Hindlimb muscle (tissue), 1 donor: ENCODE measurements at regions not wholly inside any gene's neighbourhood (a gene's known extent, or its start where the extent isn't known, plus 50 kb on each side); places are given as distances from the start of the nearest gene placed in this dataset.
A peak's percentile ranks its signal among the peaks of the same experiment; 100 is the strongest.

Source experiments
- DNase-seq: peaks from one replicate; pipeline ENCODE4 v3.0.0-alpha.2; 2013

DNA sequence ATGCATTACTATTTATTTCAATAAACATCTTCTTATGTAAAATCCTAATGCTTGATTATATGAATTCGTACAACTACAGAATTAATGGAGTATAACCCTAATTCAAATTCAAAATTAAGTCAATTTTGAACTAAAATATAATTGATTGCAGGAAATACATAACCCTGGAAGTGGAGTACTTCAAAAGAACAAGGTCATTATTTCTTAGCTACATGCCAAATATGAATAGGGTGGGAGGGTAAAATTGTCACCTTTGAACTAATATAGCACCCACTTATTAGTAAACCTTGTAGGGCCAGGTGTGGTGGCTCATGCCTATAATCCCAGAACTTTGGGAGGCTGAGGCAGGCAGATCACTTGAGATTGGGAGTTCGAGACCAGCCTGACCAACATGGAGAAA is 895.4 kb upstream of the ACVR2A start:
- DNase-seq, result no peak

DNA sequence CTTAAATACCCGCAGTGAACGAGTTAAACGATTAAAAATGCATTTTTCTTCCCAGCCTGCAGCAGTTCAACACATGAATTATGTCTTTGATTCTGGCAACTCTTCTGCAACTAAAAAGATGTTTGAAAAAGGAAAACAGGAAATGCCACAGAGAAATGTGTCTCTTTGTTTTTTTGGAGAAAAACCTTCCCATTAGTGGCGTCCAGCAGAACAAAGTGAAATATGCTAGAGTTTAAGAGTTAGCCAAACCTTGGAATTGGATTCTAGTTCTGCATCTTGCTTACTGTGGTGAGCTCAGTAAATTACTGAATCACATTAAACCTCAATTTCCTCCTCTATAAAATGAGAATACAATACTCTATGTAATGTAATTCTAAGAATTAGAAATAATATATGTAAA is 900.2 kb upstream of the ACVR2A start:
- no peak for DNase-seq

GRCh38 chr2:146939991-146940685 is 904.7 kb upstream of the ACVR2A start:
- DNase-seq, result peak; percentile 4

GRCh38 chr2:146934921-146935320 is 909.9 kb upstream of the ACVR2A start:
- DNase-seq, result no peak

- DNase-seq, result no peak
These were observed 913.7 kb upstream of the ACVR2A start for GRCh38 chr2:146931109-146931508.

DNA sequence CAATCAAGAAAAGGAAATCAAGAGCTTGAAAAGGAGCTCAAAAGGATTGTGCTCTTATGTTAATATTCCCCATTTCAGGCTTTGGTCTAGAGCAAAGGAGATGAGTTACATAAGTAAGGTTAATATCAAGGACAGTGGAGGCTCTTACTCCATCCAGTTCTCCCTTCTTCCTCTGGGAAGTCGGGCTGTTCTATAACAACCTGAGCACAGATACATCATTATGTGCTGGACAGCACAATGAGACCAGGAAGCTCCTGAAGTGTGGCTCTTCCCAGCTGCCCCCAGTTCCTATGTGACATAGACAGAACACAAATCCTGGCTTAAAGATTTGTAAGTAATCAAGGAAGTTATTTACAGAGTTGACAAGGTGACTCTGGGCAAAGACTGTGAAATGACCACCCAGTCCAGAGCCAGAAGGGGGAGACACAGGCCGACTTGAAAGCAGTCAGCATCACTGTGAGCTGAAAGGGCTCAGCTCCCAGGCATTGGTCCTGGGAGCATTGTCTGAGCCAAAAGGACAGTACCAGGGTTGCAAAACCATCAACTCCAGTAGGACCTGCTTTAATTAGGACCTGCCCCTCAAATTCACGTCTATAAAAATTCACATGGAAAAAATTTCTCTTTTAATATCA is 917.6 kb upstream of the ACVR2A start:
- DNase-seq, result peak; percentile 40

DNA sequence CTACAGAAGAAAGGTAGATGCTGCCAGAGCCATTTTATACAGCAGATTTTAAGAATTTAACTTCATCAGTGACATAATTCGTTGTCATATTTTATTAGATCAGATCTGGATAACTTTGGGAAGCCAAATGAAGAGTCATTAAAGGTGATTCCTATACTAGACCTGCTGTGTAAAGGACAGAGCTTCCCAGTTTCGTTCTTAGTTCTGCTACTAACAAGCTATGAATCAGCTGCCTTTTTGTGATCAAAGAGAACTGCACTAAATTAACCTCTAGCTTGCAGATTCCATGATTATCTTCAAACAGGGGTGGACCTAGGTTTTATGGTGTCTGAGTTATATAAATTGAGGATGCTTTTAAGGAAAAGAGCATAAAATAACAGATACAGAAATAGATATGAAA is 926.5 kb upstream of the ACVR2A start:
- DNase-seq, result no peak

- no peak for DNase-seq
These were observed 927.3 kb upstream of the ACVR2A start for GRCh38 chr2:146917431-146918042.

GRCh38 chr2:146916914-146917313 is 927.9 kb upstream of the ACVR2A start:
- DNase-seq, result no peak

GRCh38 chr2:146913476-146913875 is 931.4 kb upstream of the ACVR2A start:
- no peak for DNase-seq

DNA sequence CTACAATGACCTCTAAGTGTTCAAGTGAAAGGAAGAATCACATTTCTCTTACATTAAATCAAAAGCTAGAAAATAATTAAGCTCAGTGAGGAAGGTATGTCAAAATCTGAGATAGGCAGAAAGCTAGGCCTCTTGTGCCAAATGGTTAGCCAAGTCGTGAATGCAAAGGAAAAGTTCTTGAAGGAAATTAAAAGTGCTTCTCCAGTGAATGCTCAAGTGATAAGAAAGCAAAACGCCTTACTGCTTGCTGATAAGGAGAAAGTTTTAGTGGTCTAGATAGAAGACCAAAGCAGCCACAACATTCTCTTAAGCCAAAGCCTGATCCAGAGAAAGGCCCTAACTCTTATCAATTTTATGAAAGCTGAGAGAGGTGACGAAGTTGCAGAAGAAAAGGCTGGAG is 932.3 kb upstream of the ACVR2A start:
- DNase-seq, result no peak

DNA sequence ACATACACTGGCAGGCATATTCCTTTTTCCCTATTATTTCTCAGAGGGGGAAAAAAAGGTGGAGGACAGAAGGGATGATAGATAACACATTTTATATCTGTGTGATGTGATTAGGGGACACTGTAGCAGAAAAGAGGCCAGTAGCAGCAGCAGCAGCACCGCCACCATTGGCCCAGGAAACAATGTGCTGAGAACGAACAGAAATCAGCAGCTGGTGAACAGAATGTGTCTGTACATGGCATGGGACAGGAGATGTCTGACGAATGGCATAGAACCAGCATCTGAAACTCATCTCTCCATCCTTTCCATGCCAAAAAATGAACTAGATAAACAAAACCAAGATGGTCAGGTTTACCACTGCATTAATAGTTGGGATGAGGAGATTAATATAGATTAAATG is 936.1 kb upstream of the ACVR2A start:
- DNase-seq, result no peak

DNA sequence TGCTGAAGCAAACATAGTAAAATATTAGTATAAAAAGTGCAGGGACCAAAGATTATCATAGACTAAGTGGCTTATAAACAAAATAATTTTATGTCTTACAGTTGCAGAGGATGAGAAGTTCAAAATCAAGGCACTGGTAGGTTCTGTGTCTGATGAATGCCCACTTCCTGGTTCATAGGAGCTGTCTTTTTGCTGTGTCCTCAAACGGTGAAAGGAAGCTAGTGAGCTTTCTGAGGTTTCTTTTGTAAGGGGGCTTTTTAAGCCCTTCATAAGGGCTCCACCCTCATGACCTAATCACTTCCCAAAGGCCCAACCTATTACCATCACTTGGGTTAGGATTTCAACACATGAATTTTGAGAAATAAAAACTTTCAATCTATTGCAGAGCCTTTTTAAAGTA is 946.7 kb upstream of the ACVR2A start:
- no peak for DNase-seq

DNA sequence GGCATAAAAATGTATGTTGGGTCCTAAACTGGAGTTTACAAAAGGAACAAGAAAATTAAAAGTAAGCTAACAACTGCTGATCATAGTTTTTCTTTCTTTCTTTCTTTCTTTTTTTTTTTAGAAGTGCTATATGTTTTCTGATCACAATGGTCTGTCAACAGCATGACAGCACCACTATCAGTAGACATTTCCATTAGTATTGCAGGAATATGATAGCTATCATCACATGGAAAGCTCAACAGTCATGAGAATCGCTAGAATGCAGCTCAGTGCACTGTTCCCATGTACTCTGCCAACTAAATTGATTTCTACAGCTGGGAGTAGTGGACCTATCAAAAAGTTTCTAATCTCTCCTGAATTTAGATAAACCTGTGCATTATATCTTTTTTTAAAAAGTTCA is 950.3 kb upstream of the ACVR2A start:
- no peak for DNase-seq

DNA sequence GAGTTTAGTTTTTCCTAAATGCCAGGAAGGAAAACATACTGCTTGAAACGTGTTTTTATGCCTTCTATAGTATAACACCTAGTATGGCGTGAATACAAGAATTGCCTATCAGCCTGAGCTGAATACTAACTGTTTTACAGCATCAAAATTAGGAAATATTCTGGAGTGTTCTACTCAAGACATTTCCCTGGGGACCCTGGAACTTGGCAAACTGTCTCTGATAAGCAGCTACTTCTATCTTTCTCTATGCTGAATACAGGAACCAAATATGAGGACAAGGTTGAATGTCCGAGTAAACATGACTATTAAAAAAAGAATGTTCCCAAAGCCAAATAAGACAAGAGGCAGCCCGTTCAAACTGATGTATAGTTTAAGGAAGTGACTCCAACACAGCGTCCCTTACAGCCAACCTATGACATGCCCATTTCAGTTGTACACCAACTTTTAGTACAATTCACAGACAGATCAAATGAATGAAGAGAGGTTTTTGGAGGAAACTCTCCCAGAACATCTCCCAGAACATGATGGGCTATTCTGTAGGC is 951.3 kb upstream of the ACVR2A start:
- DNase-seq, result peak; percentile 2

GRCh38 chr2:146890491-146890890 is 954.3 kb upstream of the ACVR2A start:
- no peak for DNase-seq

- no peak for DNase-seq
These were observed 964.9 kb upstream of the ACVR2A start for GRCh38 chr2:146879882-146880281.

DNA sequence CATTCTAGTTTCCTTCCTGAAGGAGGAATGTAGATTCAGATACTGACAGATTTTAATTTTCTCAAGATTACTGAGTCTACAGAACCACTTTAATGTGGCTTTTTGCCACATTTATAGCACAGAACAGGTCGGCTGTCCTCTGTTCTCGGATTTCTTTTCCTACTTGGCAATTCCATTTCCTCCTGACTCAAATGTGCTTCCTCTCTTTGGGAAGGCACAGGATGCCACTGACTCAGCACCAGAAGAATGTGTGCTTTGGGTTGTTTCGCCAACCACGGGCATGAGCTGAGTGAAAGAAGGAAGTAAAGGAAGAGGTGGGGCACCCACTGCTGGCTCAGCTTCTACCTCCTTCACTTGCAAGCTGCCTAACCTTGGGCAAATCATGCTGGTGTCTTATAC is 970.6 kb upstream of the ACVR2A start:
- no peak for DNase-seq

DNA sequence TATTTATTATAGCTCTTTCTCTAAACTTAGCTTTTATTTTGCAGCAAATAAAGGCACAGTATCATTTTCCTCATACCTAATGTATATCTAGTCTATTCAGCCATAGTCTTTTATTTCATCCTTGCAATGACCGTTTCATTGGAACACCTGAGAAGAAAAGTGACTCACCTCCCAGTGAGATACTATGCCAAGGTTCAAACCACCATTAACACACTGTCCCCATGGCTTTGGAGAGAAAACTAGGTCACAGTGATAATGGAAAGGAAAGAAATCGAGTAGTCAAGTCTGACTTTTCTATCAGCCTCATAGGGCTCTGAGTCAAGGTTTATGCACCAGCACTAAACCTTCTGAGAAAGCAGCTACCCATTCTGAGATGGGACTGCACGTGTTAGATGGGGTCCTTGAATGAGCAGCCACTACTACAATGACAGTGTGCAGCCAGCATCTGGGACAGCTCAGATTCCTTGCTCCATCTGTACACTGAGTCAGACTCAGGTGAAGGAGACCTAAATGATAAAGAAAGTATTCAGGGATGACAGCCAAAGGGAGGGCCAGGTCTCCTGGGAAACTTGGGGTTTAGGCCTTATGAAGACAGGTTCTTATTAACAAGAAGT is 971.1 kb upstream of the ACVR2A start:
- no peak for DNase-seq

DNA sequence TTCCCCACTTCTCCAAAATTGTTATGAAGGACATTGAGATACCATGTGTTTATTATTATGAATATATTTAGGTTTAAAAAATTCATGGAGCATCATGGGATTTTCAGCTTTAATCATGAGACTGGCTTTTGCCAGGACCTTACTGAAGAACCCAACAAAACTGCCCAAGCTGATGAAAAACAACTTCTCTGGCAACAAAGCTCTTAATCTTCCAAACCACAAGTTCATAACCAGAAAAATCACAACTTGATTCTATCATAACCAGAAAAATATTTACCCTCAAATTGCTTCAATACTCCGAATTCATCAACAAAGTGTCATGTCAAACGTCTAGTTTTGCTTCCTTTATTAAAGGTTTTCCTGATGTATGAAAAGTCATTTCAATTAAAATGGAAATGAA is 971.8 kb upstream of the ACVR2A start:
- no peak for DNase-seq

GRCh38 chr2:146870691-146871090 is 974.1 kb upstream of the ACVR2A start:
- DNase-seq, result no peak

DNA sequence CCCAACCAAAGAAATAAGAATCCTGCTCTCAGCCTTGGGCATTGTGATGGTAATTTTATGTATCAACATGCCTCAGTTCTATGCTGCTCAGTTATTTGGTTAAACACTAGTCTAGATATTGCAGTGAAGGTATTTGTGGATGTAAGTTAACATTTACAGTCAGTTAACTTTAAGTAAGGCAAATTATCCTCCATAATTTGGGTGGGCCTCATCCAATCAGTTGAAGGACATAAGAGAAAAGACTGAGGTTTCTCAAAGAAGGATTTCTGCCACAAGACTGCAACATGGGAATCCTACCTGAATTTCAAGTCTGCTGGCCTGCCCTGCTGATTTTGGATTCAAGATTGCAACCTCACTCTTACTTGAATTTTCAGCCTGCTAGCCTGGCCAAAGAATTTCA is 975.5 kb upstream of the ACVR2A start:
- DNase-seq, result no peak

DNA sequence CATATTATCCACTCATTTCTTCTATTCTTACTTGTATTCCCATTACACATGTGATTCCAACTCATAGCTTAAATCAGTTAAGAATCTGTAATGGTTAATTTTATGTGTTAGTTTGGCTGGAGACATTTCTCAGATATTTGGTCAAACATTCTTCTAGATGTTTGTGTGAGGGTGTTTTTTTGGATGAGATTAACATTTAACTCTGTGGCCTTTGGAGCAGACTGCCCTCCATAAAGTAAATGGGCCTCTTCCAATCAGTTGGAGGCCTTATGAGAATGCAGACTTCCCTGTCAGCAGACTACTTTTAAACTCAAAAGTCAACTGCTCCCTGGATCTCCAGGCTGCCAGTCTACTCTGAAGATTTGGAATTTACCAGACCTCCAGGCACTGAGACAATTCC is 976.8 kb upstream of the ACVR2A start:
- DNase-seq, result no peak
